GM12878 (cell line): ENCODE measurements at regions not wholly inside any gene's neighbourhood (a gene's known extent, or its start where the extent isn't known, plus 50 kb on each side); places are given as distances from the start of the nearest gene placed in this dataset.

ENCODE experiments used
- ATAC-seq: fragments of 200-7000 bp; cut with Tn5 transposase; 3 replicates; pipeline ENCODE4 v1.9.1; 2020; ENCODE audit warnings: mild to moderate bottlenecking, moderate library complexity
- BruUV-seq: library from RNA; stranded (reverse); fragments of 400-500 nt; replicated peaks from 2 replicates; lab custom pipeline; 2021; lab: Mats Ljungman, UMichigan
- CTCF ChIA-PET: fragments of 300-600 bp; sonication (Branson Sonifier 250); formaldehyde crosslinking; extraction: SDS; loops from one replicate; lab custom pipeline; 2021; ENCODE audit warnings: inconsistent platforms; lab: Yijun Ruan, JAX
- POLR2A ChIA-PET: fragments of 350-600 bp; formaldehyde crosslinking; extraction: SDS; loops from one replicate; lab custom pipeline; 2021; ENCODE audit warnings: inconsistent platforms; lab: Charles Lee
- RAD21 ChIA-PET: fragments of 300-600 bp; sonication (Branson Sonifier 250); formaldehyde crosslinking; loops from one replicate; lab custom pipeline; 2023; ENCODE audit warnings: antibody characterized with exemption; ENCODE audit not compliant: unreplicated experiment; lab: Charles Lee
- SMC1A ChIA-PET: fragments of 300-600 bp; sonication (Branson Sonifier 250); formaldehyde crosslinking; loops from one replicate; lab custom pipeline; 2023; ENCODE audit not compliant: unreplicated experiment, uncharacterized antibody; lab: Charles Lee
- DNase-seq: peaks from one replicate; pipeline ENCODE4 v3.0.0-alpha.2; 2011; ENCODE audit warnings: low read depth, low spot score
- FAIRE-seq: peaks from 3 replicates; lab custom pipeline; 2011; peaks lifted over from hg19 to GRCh38; lab: Jason Lieb, UNC
- H2AFZ ChIP-seq: 2 replicates; pipeline ENCODE4 v1.6.0; 2011; ENCODE audit warnings: low read depth, low read length, control low read depth; ENCODE audit not compliant: control insufficient read depth
- H3K27ac ChIP-seq: 2 replicates; pipeline ENCODE4 v1.5.1; 2011; ENCODE audit warnings: control low read depth; ENCODE audit not compliant: control insufficient read depth, insufficient read depth
- H3K27me3 ChIP-seq, 2 experiments: replicated peaks in 1 of 2; 2 replicates each; pipeline versions ENCODE4 v1.6.0 to v1.6.1; 2011; ENCODE audit warnings: low read length in 1 of 2; ENCODE audit not compliant: control insufficient read depth in 2 of 2, insufficient read depth in 2 of 2
- H3K36me3 ChIP-seq, 2 experiments: 2 replicates each; pipeline ENCODE4 v1.5.1; 2011; ENCODE audit warnings: low read length in 1 of 2; ENCODE audit not compliant: control insufficient read depth in 2 of 2, insufficient read depth in 2 of 2
- H3K4me1 ChIP-seq: 2 replicates; pipeline ENCODE4 v1.6.1; 2011; ENCODE audit warnings: mild to moderate bottlenecking, low read length, moderate library complexity, mixed read lengths; ENCODE audit not compliant: control insufficient read depth, insufficient read depth
- H3K4me2 ChIP-seq: 2 replicates; pipeline ENCODE4 v1.6.0; 2011; ENCODE audit warnings: control low read depth; ENCODE audit not compliant: control insufficient read depth, insufficient read depth
- H3K4me3 ChIP-seq: fragments of 200-600 bp; sonication (generic); 2 replicates; pipeline ENCODE4 v1.5.1; 2016
- H3K79me2 ChIP-seq: 2 replicates; pipeline ENCODE4 v1.6.0; 2011; ENCODE audit warnings: low read length; ENCODE audit not compliant: control insufficient read depth, insufficient read depth
- H3K9ac ChIP-seq: 2 replicates; pipeline ENCODE4 v1.8.0; 2011; ENCODE audit warnings: low read length, control low read depth, mixed read lengths; ENCODE audit not compliant: control insufficient read depth, insufficient read depth
- H3K9me3 ChIP-seq: replicated peaks from 3 replicates; pipeline ENCODE4 v1.5.1; 2011; ENCODE audit warnings: mild to moderate bottlenecking, low read length; ENCODE audit not compliant: control insufficient read depth, insufficient read depth
- H4K20me1 ChIP-seq: 2 replicates; pipeline ENCODE4 v1.6.0; 2011; ENCODE audit not compliant: control insufficient read depth, insufficient read depth
- CEBPZ ChIP-seq: fragments of 150-350 bp; IDR thresholded peaks from 2 replicates; pipeline ENCODE4 v1.6.1; 2016; ENCODE audit warnings: low read depth, low read length
- KAT2A ChIP-seq: conservative IDR thresholded peaks from 2 replicates; pipeline ENCODE4 v1.6.1; 2011; ENCODE audit warnings: low read depth, low read length; ENCODE audit not compliant: control insufficient read depth
- MAX ChIP-seq: IDR thresholded peaks from 2 replicates; pipeline ENCODE4 v1.6.1; 2012; ENCODE audit warnings: low read depth, low read length, improper control_type of control experiment
- NFIC ChIP-seq: IDR thresholded peaks from 2 replicates; pipeline ENCODE4 v1.6.1; 2012; ENCODE audit warnings: low read depth, mild to moderate bottlenecking, inconsistent platforms, low read length, moderate library complexity
- POLR2A ChIP-seq: IDR thresholded peaks from 2 replicates; pipeline ENCODE4 v1.6.1; 2011; ENCODE audit warnings: low read depth, mild to moderate bottlenecking, low read length
- RAD51 ChIP-seq: fragments of 450-650 bp; IDR thresholded peaks from 2 replicates; pipeline ENCODE4 v1.6.1; 2016; ENCODE audit warnings: moderate library complexity, mild to moderate bottlenecking, inconsistent platforms
- RCOR1 ChIP-seq: conservative IDR thresholded peaks from 2 replicates; pipeline ENCODE4 v1.6.1; 2012; ENCODE audit warnings: low read depth, low read length, improper control_type of control experiment
- RUNX3 ChIP-seq: IDR thresholded peaks from 2 replicates; pipeline ENCODE4 v1.6.1; 2012; ENCODE audit warnings: low read length, inconsistent platforms
- SREBF2 ChIP-seq: IDR thresholded peaks from 2 replicates; pipeline ENCODE4 v1.6.1; 2012; ENCODE audit warnings: mild to moderate bottlenecking, low read length
- SUPT20H ChIP-seq: IDR thresholded peaks from 2 replicates; pipeline ENCODE4 v1.6.1; 2011; ENCODE audit warnings: low read depth, mild to moderate bottlenecking, low read length, moderate library complexity, borderline replicate concordance; ENCODE audit not compliant: control insufficient read depth
- TCF3 ChIP-seq: IDR thresholded peaks from 2 replicates; pipeline ENCODE4 v1.6.1; 2012; ENCODE audit warnings: low read depth, mild to moderate bottlenecking, low read length, borderline replicate concordance; ENCODE audit not compliant: insufficient read depth
- ZNF207 ChIP-seq: fragments of 450-650 bp; IDR thresholded peaks from 2 replicates; pipeline ENCODE4 v1.6.1; 2014; ENCODE audit warnings: antibody characterized with exemption, mild to moderate bottlenecking, borderline replicate concordance
- ZZZ3 ChIP-seq: IDR thresholded peaks from 2 replicates; pipeline ENCODE4 v1.6.1; 2011; ENCODE audit warnings: low read depth; ENCODE audit not compliant: control insufficient read depth, insufficient read length
- WGBS: methylation state at CpG from one replicate; pipeline ENCODE4 v1.1.6; 2016; ENCODE audit warnings: low lambda C conversion rate; ENCODE audit not compliant: insufficient replicate concordance, insufficient coverage; ENCODE audit errors: missing lambda C conversion rate; 5-methylcytosine and 5-hydroxymethylcytosine counted together
- in situ Hi-C: fragments of 300-500 bp; cut with MboI; formaldehyde crosslinking; loops from 9 replicates; pipeline ENCODE4 v1.14.3; 2018; ENCODE audit warnings: mixed read lengths
- intact Hi-C: fragments of 100-400 bp; cut with micrococcal nuclease; formaldehyde crosslinking; loops from one replicate; pipeline ENCODE4 v1.14.2; 2022; ENCODE audit not compliant: unreplicated experiment

GRCh38 chr12:118603610-118604361 is 227.4 kb downstream of the SUDS3 start:
- CTCF ChIA-PET: no interaction called here
- no peak for DNase-seq
- Histone ChIP-seq H3K4me2 (no peak overlapping the region), H3K79me2 (no peaks in the 10 kb centered on the region), H3K9ac (no peak overlapping the region), H3K36me3 (no peaks in the 10 kb centered on the region), H3K9me3 (no peaks in the 10 kb centered on the region), H3K27ac (no peak overlapping the region), H3K27me3 (no peaks in the 10 kb centered on the region), H2AFZ (no peak overlapping the region), H3K4me3 (no peak overlapping the region), H3K4me1 (no peaks in the 10 kb centered on the region), H4K20me1 (no peaks in the 10 kb centered on the region)
- POLR2A ChIA-PET: no interaction called here
- ATAC-seq: no peak
- in situ Hi-C loops (no loop called here), intact Hi-C loops (no loop called here)
- 10% methylated on average over 3 of the region's 3 CpGs for WGBS
- RAD21 ChIA-PET: no interaction called here
- TF ChIP-seq ZNF207: no peak
- no peak for TF ChIP-seq RUNX3
- no peak for TF ChIP-seq ZZZ3
- TF ChIP-seq POLR2A: no peak
- TF ChIP-seq SREBF2: no peak
- no peak for TF ChIP-seq NFIC
- no peak for TF ChIP-seq MAX
- BruUV-seq: no TSS peak
- FAIRE-seq: no peak
- SMC1A ChIA-PET: no interaction called here

GRCh38 chr12:118606690-118607089 is 230.3 kb downstream of the SUDS3 start:
- POLR2A ChIA-PET: no interaction called here
- in situ Hi-C loops: no loop called here
- no peaks in the 10 kb centered on the region for H3K27me3 ChIP-seq
- H3K36me3 ChIP-seq: no peaks in the 10 kb centered on the region
- 28% methylated on average over 8 of the region's 8 CpGs for WGBS
- FAIRE-seq: no peak
- H3K4me1 ChIP-seq: no peaks in the 10 kb centered on the region
- no peak overlapping the region for H2AFZ ChIP-seq
- no peak overlapping the region for H3K4me3 ChIP-seq
- H4K20me1 ChIP-seq: no peaks in the 10 kb centered on the region
- no TSS peak for BruUV-seq
- intact Hi-C loops: no loop called here
- no peak overlapping the region for H3K27ac ChIP-seq
- SMC1A ChIA-PET: no interaction called here
- CTCF ChIA-PET: no interaction called here
- H3K4me2 ChIP-seq: no peak overlapping the region
- H3K79me2 ChIP-seq: no peaks in the 10 kb centered on the region
- RAD21 ChIA-PET: no interaction called here
- H3K9me3 ChIP-seq: no peaks in the 10 kb centered on the region
- no peak for ATAC-seq
- H3K9ac ChIP-seq: no peak overlapping the region
- no peak for DNase-seq
- TF ChIP-seq ZZZ3 (no peak), NFIC (no peak), SUPT20H (no peak), TCF3 (no peak), KAT2A (no peak), RAD51 (no peak), RCOR1 (no peak), CEBPZ (no peak)
